ENCODE measurements at regions not wholly inside any gene's neighbourhood (a gene's known extent, or its start where the extent isn't known, plus 50 kb on each side); places are given as distances from the start of the nearest gene placed in this dataset.

- intact Hi-C loops (cut with micrococcal nuclease): no loop called here
- BruUV-seq (replicated peaks): no TSS peak
Measured at GRCh38 chr5:159741829-159742322, 174.4 kb upstream of the ADRA1B start.

GRCh38 chr5:159743234-159743633 lies 173.0 kb upstream of the ADRA1B start:
- H3K9ac ChIP-seq (replicated peaks; ENCODE audit: extremely low read depth, insufficient read depth, low read length): no peak overlapping the region
- TF ChIP-seq JUN (IDR thresholded peaks at IDR 0.05; ENCODE audit: borderline replicate concordance, insufficient read depth, insufficient read length, low read depth) (no peak), MYC (IDR thresholded peaks at IDR 0.05; ENCODE audit: low read depth, low read length) (no peak), GATA2 (IDR thresholded peaks at IDR 0.05; ENCODE audit: insufficient read depth, insufficient read length, low read depth, low read length) (no peak), MAX (IDR thresholded peaks at IDR 0.05; ENCODE audit: insufficient read depth, insufficient read length) (no peak), EZH2 (IDR thresholded peaks at IDR 0.05; ENCODE audit: borderline replicate concordance, low read depth, low read length, severe bottlenecking) (no peak), CTCF (IDR thresholded peaks at IDR 0.05; ENCODE audit: extremely low read depth in 1 of 2, insufficient read depth in 1 of 2, low read depth in 1 of 2, low read length in 2 of 2) (no peak), POLR2A (IDR thresholded peaks at IDR 0.05; ENCODE audit: low read depth, low read length) (no peak), POLR2AphosphoS5 (IDR thresholded peaks at IDR 0.05; ENCODE audit: insufficient read depth, low read depth, low read length) (no peak), FOS (IDR thresholded peaks at IDR 0.05; ENCODE audit: borderline replicate concordance, insufficient read depth, low read length) (no peak)
- no peaks in the 10 kb centered on the region for H3K36me3 ChIP-seq (ENCODE audit: control insufficient read depth in 2 of 2, extremely low read depth in 1 of 2, insufficient read depth in 2 of 2, low read length in 2 of 2)
- BruUV-seq (replicated peaks): no TSS peak
- H4K20me1 ChIP-seq (replicated peaks; ENCODE audit: control insufficient read depth, extremely low read depth, insufficient read depth, low read length): no peaks in the 10 kb centered on the region
- ChIA-PET POLR2A (no interaction called here), CTCF (no interaction called here)
- no peak overlapping the region for H3K4me3 ChIP-seq (replicated peaks in 1 of 3; ENCODE audit: insufficient read depth in 1 of 3, low read depth in 1 of 3, low read length in 3 of 3)
- no peak overlapping the region for H3K4me2 ChIP-seq (ENCODE audit: insufficient read depth, low read length)
- H3K4me1 ChIP-seq (ENCODE audit: control insufficient read depth, extremely low read depth, insufficient read depth, low read length): no peaks in the 10 kb centered on the region
- H2AFZ ChIP-seq (ENCODE audit: low read depth, low read length): no peak overlapping the region
- intact Hi-C loops (cut with micrococcal nuclease) (no loop called here), dilution Hi-C loops (cut with MboI; ENCODE audit: extremely low pct_ligation_motif_present, low sequenced_read_pairs) (no loop called here)
- no peaks in the 10 kb centered on the region for H3K9me3 ChIP-seq (replicated peaks; ENCODE audit: control insufficient read depth, insufficient read depth, low read length)
- H3K27ac ChIP-seq (ENCODE audit: insufficient read depth, low read depth, low read length): no peak overlapping the region
- no peaks in the 10 kb centered on the region for H3K27me3 ChIP-seq (ENCODE audit: control insufficient read depth in 2 of 2, insufficient read depth in 2 of 2, low read length in 2 of 2)
- no peaks in the 10 kb centered on the region for H3K9me1 ChIP-seq (replicated peaks; ENCODE audit: control insufficient read depth, extremely low read depth, insufficient read depth, low read length)
- no peaks in the 10 kb centered on the region for H3K79me2 ChIP-seq (ENCODE audit: control insufficient read depth, insufficient read depth, low read length)
- no peak for FAIRE-seq
- DNase-seq (ENCODE audit: low read depth, low spot score): no peak

More at GRCh38 chr5:159741829-159742322, 174.4 kb upstream of the ADRA1B start:
- CTCF ChIA-PET: interaction anchor here (0.6 kb wide), 1 partner anchor 1803 kb away, joined by 3 read pairs; no protein-coding TSS in a partner anchor
- FAIRE-seq: no peak
- no peak for DNase-seq (ENCODE audit: low read depth, low spot score)
- H3K4me3 ChIP-seq (replicated peaks in 1 of 3; ENCODE audit: insufficient read depth in 1 of 3, low read depth in 1 of 3, low read length in 3 of 3): no peak overlapping the region
- no peak overlapping the region for H3K4me2 ChIP-seq (ENCODE audit: insufficient read depth, low read length)
- H3K9me1 ChIP-seq (replicated peaks; ENCODE audit: control insufficient read depth, extremely low read depth, insufficient read depth, low read length): no peaks in the 10 kb centered on the region
- H3K4me1 ChIP-seq (ENCODE audit: control insufficient read depth, extremely low read depth, insufficient read depth, low read length): no peaks in the 10 kb centered on the region
- no peaks in the 10 kb centered on the region for H4K20me1 ChIP-seq (replicated peaks; ENCODE audit: control insufficient read depth, extremely low read depth, insufficient read depth, low read length)
- no peak overlapping the region for H3K27ac ChIP-seq (ENCODE audit: insufficient read depth, low read depth, low read length)
- no peak overlapping the region for H2AFZ ChIP-seq (ENCODE audit: low read depth, low read length)
- no peak overlapping the region for H3K9ac ChIP-seq (replicated peaks; ENCODE audit: extremely low read depth, insufficient read depth, low read length)
- H3K79me2 ChIP-seq (ENCODE audit: control insufficient read depth, insufficient read depth, low read length): no peaks in the 10 kb centered on the region
- H3K9me3 ChIP-seq (replicated peaks; ENCODE audit: control insufficient read depth, insufficient read depth, low read length): no peaks in the 10 kb centered on the region
- dilution Hi-C loops (cut with MboI; ENCODE audit: extremely low pct_ligation_motif_present, low sequenced_read_pairs): no loop called here
- no peak for TF ChIP-seq GATA2 (IDR thresholded peaks at IDR 0.05; ENCODE audit: insufficient read depth, insufficient read length, low read depth, low read length)
- no peaks in the 10 kb centered on the region for H3K36me3 ChIP-seq (ENCODE audit: control insufficient read depth in 2 of 2, extremely low read depth in 1 of 2, insufficient read depth in 2 of 2, low read length in 2 of 2)
- POLR2A ChIA-PET: no interaction called here
- no peaks in the 10 kb centered on the region for H3K27me3 ChIP-seq (ENCODE audit: control insufficient read depth in 2 of 2, insufficient read depth in 2 of 2, low read length in 2 of 2)
